Uterus (tissue), 3 donors: ENCODE measurements at regions not wholly inside any gene's neighbourhood (a gene's known extent, or its start where the extent isn't known, plus 50 kb on each side); places are given as distances from the start of the nearest gene placed in this dataset.

Experiments used
- DNase-seq, 2 donors: peaks; one replicate each; pipeline ENCODE4 v3.0.0-alpha.2; 2019 to 2020
- H3K27ac ChIP-seq, 2 donors: fragments of 200-600 bp; sonication (generic); 1 replicate in 1 of 2; 2 replicates in 1 of 2; pipeline ENCODE4 v1.5.1; 2016 to 2018
- H3K27me3 ChIP-seq, 2 donors: fragments of 200-600 bp; sonication (generic); one replicate each; pipeline ENCODE4 v1.5.1; 2018 to 2019; ENCODE audit warnings: control low read depth in 1 of 2
- H3K36me3 ChIP-seq, 2 donors: fragments of 200-600 bp; sonication (generic); one replicate each; pipeline ENCODE4 v1.5.1; 2019; ENCODE audit warnings: control low read depth in 1 of 2
- H3K4me1 ChIP-seq, 2 donors: fragments of 200-600 bp; sonication (generic); one replicate each; pipeline ENCODE4 v1.5.1; 2018 to 2019; ENCODE audit warnings: control low read depth in 1 of 2
- H3K4me3 ChIP-seq, 2 donors: fragments of 200-600 bp; sonication (generic); 1 replicate in 1 of 2; 2 replicates in 1 of 2; pipeline ENCODE4 v1.5.1; 2018 to 2019; ENCODE audit warnings: mild to moderate bottlenecking in 1 of 2
- H3K9me3 ChIP-seq, 2 donors: fragments of 200-600 bp; sonication (generic); one replicate each; pipeline ENCODE4 v1.5.1; 2019; ENCODE audit warnings: control low read depth in 1 of 2
- POLR2A ChIP-seq, 2 donors: fragments of 450-650 bp; IDR thresholded peaks; one replicate each; pipeline ENCODE4 v1.6.1; 2016; ENCODE audit warnings: antibody characterized with exemption in 2 of 2, mild to moderate bottlenecking in 1 of 2, moderate library complexity in 1 of 2
- intact Hi-C: fragments of 100-400 bp; cut with DNase I; formaldehyde crosslinking; loops from one replicate; pipeline ENCODE4 v1.15.1; 2023; ENCODE audit warnings: low total_unique reads
- TF ChIP-seq, protein P1 (sequence below), 4 experiments: fragments of 200-600 bp in 2 of 4; fragments of 450-650 bp in 2 of 4; sonication (generic) in 2 of 4; IDR thresholded peaks; one replicate each; pipeline ENCODE4 v1.5.1; 2016 to 2019; ENCODE audit warnings: antibody characterized with exemption in 4 of 4, mild to moderate bottlenecking in 2 of 4, moderate library complexity in 1 of 4
- donor health status: DM: yes; HTN: yes; CAD: no.

DNA sequence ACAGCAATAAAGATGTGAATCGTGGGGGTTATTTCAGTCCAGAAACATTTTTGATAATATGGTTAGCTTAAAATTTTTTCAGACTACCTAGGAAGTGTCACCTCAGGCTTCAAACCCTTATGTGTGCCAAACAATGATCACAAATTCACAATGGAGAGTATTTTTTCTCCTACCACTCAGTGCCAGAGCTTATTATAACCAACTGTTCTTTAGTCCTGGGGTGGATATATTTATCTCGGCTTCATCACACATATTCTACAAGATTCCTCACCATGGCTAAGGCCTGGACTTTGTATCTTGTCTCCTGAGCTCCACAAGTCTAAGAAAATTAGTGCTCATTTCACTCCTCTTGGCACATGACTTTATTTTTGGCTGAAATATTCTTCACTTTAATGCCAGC is 629.1 kb downstream of the RWDD3 start:
- intact Hi-C loops, result no loop called here
- H3K4me1 ChIP-seq, result no peaks in the 10 kb centered on the region
- TF ChIP-seq, protein P1, sequence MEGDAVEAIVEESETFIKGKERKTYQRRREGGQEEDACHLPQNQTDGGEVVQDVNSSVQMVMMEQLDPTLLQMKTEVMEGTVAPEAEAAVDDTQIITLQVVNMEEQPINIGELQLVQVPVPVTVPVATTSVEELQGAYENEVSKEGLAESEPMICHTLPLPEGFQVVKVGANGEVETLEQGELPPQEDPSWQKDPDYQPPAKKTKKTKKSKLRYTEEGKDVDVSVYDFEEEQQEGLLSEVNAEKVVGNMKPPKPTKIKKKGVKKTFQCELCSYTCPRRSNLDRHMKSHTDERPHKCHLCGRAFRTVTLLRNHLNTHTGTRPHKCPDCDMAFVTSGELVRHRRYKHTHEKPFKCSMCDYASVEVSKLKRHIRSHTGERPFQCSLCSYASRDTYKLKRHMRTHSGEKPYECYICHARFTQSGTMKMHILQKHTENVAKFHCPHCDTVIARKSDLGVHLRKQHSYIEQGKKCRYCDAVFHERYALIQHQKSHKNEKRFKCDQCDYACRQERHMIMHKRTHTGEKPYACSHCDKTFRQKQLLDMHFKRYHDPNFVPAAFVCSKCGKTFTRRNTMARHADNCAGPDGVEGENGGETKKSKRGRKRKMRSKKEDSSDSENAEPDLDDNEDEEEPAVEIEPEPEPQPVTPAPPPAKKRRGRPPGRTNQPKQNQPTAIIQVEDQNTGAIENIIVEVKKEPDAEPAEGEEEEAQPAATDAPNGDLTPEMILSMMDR (IDR thresholded peaks at IDR 0.05), result no peak
- TF ChIP-seq POLR2A (IDR thresholded peaks at IDR 0.05), result no peak
- H3K27me3 ChIP-seq, result no peaks in the 10 kb centered on the region
- no peaks in the 10 kb centered on the region for H3K36me3 ChIP-seq
- H3K4me3 ChIP-seq, result no peak overlapping the region
- no peaks in the 10 kb centered on the region for H3K9me3 ChIP-seq
- DNase-seq, result no peak
- no peak overlapping the region for H3K27ac ChIP-seq

DNA sequence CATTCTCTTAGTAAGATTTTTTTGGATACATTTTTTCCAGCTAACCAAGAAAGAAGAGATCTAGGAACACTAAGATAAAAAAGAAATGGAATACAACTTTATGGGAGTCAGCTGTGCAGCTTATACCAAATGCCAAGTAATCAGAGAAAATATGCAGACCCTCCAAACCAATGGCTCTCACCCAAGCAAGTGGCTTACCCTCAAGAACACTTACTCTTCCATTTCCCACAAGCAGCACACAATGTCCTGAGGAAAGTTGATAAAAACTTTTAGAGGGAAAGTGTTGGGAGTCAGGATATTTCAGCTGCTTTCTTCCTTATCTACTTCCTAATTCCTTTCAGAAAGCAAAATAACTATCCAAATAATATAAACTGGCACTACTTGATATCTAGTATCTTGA is 631.8 kb downstream of the RWDD3 start:
- Histone ChIP-seq H3K4me3 (no peak overlapping the region), H3K9me3 (no peaks in the 10 kb centered on the region), H3K27me3 (no peaks in the 10 kb centered on the region), H3K36me3 (no peaks in the 10 kb centered on the region), H3K4me1 (no peaks in the 10 kb centered on the region), H3K27ac (no peak overlapping the region)
- intact Hi-C loops, result no loop called here
- no peak for DNase-seq
- TF ChIP-seq, protein P1 (IDR thresholded peaks at IDR 0.05), result no peak
- no peak for TF ChIP-seq POLR2A (IDR thresholded peaks at IDR 0.05)

DNA sequence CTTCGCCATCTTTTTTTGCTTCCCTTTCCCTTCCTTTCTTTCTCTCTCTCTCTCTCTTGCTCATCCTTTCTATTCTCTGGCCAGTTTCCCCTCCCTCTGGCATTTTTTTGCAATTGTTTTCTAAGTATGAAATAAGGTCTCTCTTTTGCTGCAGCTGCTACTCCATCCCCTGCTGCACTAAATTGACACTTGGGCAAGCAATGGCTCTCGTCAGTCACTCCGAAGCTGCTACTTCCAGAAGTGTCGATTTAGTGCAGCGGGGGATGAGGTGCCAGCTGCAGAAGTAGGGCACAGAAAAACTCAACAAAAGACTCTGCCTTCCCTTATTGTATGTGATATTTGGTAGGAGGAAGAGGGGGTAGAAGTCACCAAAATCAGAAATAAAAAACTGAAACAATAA is 642.3 kb downstream of the RWDD3 start:
- TF ChIP-seq, protein P1 (IDR thresholded peaks at IDR 0.05), result no peak
- no peak for TF ChIP-seq POLR2A (IDR thresholded peaks at IDR 0.05)
- DNase-seq, result no peak
- Histone ChIP-seq H3K4me1 (no peaks in the 10 kb centered on the region), H3K4me3 (no peak overlapping the region), H3K9me3 (no peaks in the 10 kb centered on the region), H3K36me3 (no peaks in the 10 kb centered on the region), H3K27ac (no peak overlapping the region), H3K27me3 (no peaks in the 10 kb centered on the region)
- intact Hi-C loops, result no loop called here

DNA sequence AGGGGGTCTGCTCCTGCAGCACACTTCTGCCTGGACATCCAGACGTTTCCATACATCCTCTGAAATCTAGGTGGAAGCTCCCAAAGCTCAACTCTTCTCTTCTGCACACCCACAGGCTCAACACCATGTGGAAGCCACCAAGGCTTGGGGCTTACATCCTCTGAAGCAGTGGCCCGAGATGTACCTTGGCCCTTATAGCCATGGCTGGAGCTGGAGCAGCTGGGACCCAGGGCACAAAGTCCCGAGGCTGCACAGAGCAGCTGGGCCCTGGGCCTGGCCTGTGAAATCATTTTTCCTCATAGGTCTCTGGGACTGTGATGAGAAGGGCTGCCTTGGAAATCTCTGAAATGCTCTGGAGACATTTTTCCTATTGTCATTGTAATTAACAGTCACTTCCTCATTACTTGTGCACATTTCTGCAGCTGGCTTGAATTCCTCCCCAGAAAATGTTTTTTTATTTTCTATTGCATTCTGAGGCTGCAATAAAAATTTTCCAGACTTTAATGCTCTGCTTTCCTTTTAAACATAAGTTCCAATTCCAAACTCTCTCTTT is 645.6 kb downstream of the RWDD3 start:
- H3K27me3 ChIP-seq, result no peaks in the 10 kb centered on the region
- intact Hi-C loops, result no loop called here
- H3K4me1 ChIP-seq, result no peaks in the 10 kb centered on the region
- DNase-seq, result no peak
- no peak overlapping the region for H3K27ac ChIP-seq
- no peak overlapping the region for H3K4me3 ChIP-seq
- no peaks in the 10 kb centered on the region for H3K36me3 ChIP-seq
- H3K9me3 ChIP-seq, result no peaks in the 10 kb centered on the region
- TF ChIP-seq POLR2A (IDR thresholded peaks at IDR 0.05), result no peak
- TF ChIP-seq, protein P1 (IDR thresholded peaks at IDR 0.05), result no peak

DNA sequence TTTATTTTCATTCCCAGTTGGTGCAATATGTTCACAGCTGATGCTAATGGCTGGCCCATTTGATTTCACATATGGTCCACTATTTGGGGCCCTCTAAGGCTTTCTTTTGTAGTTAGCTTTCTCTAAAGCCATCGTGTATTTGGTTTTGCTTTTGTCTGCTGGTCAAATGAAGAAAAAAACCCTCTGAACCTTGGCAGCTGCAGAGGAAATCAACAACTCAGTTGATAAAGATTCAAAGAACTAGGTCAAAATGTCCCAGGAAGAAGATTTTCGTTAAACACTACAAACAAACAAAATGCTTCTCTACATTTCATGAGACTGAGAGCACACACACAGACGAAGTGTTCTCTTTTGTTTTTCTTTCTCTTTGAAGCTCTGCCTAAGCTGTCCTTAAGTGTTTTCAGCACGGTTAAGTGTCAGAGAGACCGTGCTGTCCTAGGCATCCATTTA is 655.0 kb downstream of the RWDD3 start:
- no peak for DNase-seq
- Histone ChIP-seq H3K9me3 (no peaks in the 10 kb centered on the region), H3K36me3 (no peaks in the 10 kb centered on the region), H3K27me3 (no peaks in the 10 kb centered on the region), H3K27ac (no peak overlapping the region), H3K4me1 (no peaks in the 10 kb centered on the region), H3K4me3 (no peak overlapping the region)
- TF ChIP-seq, protein P1 (IDR thresholded peaks at IDR 0.05), result no peak
- TF ChIP-seq POLR2A (IDR thresholded peaks at IDR 0.05), result no peak
- intact Hi-C loops, result no loop called here
